ENCODE measurements at regions not wholly inside any gene's neighbourhood (a gene's known extent, or its start where the extent isn't known, plus 50 kb on each side); places are given as distances from the start of the nearest gene placed in this dataset.
"Not testable (repeated sequence)": the region's sequence is repeated elsewhere in the genome, so short reads cannot be mapped to it uniquely, and the experiment has no call there.

DNA sequence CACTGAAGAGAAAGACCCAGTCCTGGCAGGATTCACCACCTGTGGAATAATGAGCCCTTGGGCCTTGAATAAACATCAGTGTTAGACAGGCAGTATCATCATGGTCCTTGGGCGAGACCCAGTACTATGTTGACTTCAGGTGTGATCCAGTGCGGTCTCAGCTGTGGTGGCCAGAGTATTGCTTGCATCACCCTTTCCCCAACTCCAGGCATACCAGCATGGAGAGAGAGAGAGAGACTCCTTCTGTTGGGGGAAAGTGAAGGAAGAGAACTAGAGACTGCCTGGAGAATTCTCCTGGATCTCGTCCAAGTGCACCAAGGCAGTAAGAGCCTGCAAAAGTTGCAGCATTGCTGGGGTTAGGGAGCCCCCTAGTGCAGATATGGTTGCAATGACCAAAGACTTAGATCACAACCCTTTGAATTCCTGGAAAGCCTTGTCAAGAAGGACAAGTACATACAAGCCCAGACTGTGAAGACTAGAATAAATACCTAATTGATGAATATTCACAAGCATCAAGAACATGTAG is 61.1 kb upstream of the VAMP7 start:
- DNase-seq, result peak; percentile 35

DNA sequence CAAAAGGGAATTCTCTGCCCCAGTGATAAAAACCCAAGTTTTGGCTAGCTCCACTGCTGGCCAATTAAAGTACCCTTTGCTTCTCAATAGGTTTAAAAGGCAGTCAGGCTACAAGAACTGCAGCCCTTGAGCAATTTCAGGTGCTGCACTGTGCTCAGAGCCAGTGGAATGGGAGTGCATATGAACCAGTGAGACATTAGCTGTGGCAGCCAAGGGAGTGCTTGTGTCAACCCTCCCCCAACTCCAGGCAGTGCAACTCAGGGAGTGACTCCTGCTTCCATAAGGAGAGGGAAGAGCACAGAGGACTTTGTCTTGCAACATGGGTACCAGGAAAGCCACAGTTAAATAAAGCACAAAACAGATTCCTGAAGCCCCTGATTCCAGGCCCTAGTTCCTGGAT is 61.6 kb upstream of the VAMP7 start:
- no peak for DNase-seq

DNA sequence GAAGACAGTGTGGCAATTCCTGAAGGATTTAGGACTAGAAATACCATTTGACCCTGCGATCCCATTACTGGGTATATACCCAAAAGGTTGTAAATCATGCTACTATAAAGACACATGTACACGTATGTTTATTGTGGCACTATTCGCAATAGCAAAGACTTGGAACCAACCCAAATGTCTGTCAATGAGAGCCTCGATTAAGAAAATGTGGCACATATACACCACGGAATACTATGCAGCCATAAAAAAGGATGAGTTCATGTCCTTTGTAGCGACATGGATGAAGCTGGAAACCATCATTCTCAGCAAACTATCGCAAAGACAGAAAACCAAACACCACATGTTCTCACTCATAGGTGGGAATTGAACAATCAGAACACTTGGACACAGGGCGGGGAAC is 66.8 kb upstream of the VAMP7 start:
- DNase-seq, result not testable (repeated sequence)

DNA sequence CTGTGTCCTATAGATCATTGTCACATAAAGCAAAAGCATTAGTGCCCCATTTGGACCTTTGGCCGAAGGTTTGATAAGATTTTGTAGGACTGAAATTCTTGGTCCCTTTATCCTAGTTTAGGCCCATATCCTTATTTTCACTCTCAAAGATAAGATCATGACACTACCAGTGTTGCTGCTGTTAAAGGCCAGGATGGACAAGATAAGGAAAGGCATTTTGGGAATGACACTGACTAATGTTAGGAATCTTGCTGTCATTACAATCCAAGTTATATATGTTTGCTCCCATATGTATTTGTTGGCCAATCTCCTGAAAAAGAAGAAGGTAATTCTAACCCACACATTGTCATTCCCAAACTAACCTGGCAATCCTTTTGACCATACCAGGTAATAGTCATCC is 101.3 kb upstream of the VAMP7 start:
- no peak for DNase-seq

DNA sequence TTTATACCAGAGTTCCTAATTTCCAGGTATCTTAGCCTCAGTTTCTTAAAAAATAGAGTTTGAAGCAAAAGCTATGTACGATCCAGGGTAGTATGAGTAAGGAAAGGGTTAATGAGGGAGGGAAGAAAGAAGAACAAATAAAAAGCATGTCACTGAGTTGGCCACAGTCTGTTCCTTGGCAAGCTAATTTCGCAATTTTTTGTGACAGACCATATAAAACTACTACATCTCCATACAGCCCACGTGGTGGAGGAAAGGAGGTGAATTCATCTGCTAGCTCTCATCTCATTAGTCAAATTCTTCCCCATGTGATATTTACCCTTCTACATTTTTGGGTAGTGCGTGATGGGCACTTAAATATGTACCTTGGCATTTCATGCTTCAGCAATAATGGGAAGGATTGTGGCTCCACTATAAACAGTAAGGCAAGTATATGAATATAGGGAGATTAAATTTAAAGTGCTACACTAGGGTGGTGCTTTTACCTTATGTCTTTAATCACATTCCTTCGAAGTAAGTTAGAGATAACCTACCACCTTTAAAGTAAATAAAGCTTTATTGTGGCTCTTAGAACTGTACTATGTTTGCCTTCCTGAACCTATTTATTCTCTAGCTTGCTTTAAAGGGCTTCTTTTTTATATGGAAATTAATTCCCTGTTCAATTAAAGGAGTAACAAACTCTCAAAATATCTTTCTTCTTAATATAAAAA is 102.1 kb upstream of the VAMP7 start:
- DNase-seq, result no peak

DNA sequence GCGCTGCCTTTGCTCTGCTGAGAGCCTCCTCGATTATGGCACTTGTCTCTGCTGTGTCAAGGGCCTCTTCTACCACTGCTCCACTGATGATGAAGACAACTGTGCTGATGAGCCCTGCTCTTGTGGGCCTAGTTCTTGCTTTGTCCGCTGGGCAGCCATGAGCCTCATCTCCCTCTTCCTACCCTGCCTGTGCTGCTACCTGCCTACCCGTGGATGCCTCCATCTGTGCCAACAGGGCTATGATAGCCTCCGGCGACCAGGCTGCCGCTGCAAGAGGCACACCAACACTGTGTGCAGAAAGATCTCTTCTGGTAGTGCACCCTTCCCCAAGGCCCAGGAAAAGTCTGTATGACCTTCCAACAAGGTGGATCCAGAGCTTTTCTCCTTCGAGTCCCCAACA is 106.8 kb upstream of the VAMP7 start:
- no peak for DNase-seq

DNA sequence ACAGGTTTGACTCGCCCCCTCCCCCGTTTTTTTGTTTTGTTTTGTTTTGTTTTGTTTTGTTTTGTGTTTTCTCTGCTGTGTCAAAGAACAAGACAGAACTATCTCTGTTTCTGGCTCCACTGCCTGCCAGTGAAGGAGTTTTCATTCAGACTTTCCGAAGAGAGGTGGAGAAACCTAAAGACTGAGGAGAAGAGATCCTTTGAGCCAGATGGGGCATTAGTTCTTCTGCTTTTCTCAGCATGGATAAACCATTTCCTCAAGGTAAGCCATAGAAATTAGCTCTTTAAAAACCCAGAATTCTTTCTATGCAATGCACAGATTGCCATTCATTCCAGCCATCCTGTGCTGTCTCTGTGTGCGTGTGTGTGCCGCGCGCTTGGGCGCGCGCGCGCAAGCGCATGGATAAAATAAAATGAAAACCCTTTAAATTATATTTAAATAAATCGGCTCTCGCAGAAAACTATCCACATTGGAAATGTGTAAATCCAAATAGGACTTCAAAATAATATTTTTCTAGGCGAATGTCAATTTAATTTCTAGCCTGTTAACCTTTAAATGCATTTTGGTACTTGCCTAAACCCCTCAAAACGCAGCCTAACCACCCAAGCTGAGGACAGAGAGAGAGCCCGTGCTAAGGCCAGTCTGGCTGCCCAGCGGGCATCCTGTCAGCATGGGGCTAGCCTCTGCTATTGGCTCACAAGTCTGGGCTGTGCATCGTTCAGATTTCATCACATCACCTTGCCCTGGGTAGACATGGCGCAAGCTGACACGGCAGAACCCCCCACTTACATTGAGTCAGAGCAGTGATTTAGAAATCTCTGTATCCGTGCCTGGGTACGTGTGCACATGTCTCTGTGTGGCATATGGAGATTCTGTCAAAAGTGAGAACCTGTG is 113.0 kb upstream of the VAMP7 start:
- no peak for DNase-seq

DNA sequence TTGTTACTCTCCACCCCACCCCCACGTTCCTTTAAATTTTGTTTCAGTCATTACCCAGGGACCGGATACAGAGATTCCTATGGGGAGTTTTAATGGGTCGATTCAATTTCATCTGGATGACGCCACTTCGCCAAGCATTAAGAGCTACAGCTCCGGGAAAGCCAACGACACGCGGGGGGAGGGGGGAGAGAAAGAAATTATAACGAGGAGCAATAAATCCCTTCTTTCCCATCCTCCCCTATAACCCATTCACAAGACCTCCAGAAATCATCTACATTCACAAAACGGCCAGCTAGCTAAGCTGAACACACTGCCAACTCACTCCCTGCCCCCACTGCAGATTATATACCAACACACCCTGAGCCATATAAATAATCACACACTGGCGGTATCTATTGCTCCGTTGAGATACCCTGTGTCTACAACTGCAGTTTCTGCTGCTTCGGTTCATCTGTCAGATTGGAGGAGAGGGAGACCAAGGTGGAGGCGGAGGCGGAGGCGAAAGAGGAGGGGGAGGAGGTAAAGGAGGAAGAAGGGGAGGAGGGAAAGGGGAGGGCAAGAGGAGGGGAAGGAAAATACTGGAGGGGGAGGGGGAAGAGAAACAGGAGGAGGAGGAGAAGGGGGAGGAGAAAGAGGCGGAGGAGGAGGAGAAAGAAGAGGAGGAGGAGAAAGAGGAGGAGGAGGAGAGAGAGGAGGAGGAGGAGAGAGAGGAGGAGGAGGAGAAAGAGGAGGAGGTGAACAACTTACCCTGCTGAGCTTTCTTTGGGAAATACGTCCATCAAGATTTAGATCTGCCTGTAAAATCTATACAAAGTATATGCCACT is 113.9 kb upstream of the VAMP7 start:
- peak; percentile 9 for DNase-seq

DNA sequence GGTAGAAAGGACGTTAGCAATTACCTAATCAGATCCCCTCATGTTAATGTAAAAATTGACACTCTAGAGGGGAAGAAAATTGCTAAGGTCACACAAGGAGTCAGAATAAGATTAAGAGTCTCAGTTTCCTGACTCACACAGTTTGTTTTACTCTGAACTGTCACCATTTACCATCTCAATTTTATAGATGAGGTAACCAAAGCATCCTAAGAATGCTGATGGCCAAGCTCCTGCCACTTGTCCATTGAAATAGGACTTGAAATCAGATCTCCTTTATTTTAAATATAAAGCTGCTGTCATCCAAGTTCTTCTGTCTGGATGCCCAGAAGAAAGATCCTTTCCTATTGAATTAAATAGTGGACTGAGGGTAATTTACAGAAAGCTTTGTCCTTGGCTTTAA is 114.8 kb upstream of the VAMP7 start:
- DNase-seq, result no peak

DNA sequence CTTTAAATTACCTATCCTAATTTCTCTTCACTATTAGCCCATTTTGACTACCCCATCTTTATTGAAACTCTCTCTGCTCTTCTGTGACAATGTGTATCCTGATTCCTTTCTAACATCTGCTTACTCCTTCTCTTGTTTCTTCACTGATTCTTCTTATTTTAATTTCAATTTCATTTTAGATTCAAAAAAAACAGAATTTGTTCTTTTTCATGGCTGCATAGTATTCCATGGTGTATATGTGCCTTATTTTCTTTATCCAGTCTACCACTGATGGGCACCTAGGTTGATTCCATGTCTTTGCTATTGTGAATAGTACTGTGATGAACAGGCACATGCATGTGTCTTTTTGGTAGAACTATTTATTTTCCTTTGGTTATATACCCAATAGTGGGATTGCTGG is 120.0 kb upstream of the VAMP7 start:
- DNase-seq, result no peak

DNA sequence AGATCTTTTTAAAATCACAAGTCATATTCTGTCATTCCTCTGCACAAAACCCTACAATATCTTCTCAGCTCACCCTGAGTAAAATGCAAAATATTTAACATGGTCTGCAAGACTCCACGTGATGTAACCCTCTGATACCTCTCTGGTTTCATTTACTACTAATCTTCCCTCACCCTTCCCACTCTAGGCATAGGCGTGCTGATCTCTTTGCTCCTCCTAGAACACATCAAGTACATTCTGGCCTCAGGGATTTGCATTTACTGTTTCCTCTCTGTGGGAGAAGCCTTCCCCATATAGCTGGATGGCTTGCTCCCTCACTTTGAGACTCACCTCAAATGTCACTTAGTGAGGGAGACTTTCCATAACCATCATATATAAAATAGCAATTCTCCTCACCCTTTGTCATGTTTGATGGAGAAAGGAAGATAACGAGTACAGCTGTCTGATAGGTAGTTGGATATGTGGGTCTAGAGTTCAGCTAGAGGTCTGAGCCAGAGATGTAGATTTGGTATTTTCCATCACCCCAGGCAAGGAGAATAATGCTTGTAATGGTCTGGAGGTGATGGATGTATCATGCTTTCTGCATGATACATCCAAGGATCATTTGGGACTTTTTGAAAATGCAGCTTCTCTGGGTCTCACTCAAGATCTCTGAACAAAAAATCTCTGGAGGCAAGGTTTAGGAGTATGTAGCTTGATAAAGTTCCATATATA is 123.9 kb upstream of the VAMP7 start:
- no peak for DNase-seq

DNA sequence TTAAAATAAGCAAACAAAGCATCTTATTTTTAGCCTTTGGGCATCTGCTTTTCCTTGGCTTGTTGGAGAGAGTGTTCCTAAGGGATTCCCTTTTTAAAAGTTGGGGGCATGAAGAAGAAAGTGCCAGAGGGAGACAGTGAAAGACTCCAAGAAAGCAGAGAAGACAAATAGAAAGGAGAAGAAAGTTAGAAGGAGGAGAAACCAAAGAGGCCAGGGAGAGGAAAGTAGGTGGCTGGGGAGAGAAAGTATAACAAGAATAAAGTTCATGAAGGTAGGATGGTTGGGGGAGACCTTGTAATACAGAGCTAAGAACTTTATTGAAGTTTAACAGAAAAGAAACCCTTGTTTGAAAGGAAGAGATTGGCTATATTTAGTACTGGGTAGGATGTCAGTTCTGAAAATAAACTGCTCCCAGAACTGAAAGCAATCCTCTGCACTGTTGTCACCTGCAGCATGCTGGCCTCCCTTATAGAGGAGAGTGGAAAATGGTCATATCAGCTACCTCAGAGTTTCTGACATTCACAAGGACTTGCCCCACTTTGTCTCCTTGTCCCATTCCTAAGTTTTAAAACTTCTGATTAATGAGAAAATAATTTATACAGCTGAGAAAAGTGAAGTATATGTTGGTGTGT is 125.3 kb upstream of the VAMP7 start:
- DNase-seq, result no peak

DNA sequence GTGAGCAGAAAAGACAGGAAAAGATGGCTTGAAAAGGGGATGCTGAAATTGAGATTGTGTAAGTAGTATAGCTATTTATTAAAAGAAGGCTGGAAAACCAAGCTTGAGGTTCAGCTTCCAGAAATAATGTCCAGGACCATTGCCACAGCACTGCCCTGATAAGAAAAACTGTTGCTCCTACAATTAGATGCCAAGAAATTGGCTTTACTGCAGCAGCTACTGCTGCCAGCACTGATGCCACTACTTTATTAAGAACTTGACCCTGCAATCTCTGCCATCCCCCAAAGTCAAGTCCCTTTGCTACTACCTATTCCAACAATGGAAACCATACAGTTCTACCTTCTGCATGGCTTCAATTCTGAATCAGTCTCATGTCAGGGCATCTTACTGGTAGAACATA is 130.0 kb upstream of the VAMP7 start:
- no peak for DNase-seq

DNA sequence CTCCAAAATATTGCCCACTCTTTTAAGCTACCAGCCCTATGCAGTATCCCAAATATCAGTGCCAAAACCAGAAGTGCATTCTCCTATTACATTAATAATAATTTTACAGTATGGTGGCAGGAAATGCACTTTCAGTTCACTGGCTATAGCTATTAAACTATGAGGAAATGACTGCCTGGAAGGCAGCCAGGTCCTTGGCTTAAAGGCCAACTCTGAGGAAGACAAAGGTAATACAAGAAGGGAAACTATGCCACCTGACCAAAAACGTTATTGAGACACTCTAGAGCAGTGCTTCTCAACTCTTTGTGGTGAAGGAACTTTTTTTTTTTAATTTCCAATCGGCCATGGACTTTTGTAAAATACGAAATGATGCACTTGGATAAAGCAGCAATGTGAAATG is 133.6 kb upstream of the VAMP7 start:
- no peak for DNase-seq

DNA sequence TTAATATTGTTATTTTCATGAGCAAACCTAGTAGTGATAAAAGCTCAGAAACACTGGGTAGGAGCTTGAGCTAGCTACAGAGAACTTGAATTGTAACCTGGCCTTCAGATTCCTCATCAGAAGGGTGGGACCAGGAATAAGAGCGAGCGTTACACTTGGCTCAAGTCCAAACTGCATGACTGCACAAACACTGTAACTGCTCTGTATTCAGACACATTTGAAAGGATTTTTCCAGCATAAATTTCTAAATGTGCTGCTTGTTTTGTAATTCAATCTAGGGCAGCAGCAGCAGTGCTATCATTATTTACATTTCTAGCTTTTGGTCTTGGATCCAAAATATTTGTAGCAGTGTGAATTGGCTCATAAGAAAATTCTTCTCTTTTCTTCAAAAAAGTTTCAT is 133.0 kb upstream of the TMLHE start:
- DNase-seq, result no peak

DNA sequence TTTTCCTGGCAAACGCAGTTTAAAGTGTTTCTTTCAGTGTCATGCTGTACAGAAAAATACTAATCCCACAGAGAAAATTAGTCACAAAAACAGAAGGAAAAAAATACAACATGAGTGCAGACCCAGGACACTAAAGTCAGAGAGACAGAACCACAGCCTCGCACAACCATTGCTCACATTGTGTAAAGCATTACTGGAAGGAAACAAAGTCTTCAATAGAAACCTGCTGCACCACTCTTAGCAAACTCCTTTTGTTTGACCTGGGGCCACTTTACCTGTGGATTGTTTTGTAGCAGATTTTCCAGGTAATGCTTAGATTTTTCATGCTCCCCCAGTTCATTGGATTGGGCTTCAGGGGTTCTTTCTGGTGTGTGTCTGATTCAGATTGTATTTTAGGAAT is 131.8 kb upstream of the TMLHE start:
- no peak for DNase-seq

DNA sequence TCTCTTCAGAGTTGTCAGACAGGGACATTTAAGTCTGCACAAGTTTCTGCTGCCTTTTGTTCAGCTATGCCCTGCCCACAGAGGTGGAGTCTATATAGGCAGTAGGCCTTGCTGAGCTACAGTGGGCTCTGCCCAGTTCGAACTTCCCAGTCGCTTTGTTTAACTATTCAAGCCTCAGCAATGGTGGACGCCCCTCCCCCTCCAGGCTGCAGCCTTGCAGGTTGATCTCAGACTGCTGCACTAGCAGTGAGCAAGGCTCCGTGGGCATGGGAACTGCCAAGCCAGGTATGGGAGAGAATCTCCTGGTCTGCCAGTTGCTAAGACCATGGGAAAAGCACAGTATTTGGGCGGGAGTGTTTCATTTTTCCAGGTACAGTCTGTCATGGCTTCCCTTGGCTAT is 115.6 kb upstream of the TMLHE start:
- not testable (repeated sequence) for DNase-seq

DNA sequence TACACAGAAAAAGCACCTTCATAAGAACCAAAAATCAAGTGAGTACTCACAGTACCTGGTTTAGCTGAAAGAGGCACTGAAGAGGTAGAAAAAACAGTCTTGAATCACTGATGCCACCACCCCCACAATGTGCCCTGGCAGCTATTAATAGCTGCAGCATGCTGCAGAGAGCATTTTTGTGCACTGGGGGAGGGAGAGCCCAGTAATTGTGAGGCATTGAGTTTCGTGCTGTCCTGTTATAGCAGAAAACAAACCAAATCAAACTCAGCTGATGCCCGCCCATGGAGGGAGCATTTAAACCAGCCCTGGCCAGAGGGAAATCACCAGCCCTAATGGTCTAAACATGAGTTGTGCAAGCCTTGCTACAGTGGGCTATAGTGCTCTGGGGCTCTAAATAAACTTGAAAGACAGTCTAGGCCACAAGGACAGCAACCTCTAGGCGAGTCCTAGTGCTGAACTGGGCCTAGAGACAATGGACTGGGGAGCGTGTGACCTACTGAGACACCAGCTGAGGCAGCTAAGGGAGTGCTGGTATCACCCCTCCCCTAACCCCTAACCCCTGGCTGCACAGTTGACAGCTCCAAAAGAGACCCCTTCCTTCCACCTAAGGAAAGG is 106.3 kb upstream of the TMLHE start:
- no peak for DNase-seq

DNA sequence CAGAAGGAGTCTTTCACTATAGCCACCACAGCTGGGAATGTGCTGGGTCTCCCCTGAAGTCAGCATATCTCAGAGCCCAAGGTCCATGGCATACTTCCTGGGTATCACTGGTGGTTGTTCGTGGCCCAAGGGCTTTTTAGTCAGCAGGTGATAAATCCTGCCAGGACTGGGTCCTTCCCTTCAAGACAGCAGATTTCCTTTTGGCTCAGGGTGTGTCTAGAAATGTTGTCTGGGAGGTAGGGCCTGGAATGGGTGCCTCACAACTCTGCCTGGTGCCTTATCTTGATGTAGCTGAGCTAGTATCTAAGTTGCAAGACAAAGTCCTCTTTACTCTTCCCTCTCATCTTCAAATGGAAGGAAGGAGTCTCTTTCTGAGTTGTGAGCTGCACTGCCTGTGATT is 102.4 kb upstream of the TMLHE start:
- no peak for DNase-seq

DNA sequence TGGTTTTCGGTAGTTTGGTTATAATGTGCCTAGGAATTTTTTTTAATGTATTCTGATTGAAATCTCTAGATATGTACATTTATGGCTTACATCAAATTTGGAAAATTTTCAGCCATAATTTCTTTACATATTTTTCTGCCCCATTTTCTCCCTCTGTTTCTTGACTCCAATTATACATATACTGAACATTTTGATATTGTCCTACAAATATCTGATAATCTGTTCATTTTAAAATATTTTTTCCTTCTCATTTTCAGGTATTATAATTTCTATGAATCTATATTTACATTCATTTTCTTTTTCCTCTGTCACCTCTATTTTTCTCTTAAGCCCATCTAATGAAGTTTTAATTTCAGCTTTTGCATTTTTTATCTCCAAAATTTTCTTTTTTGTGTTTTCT is 82.7 kb upstream of the TMLHE start:
- no peak for DNase-seq

DNA sequence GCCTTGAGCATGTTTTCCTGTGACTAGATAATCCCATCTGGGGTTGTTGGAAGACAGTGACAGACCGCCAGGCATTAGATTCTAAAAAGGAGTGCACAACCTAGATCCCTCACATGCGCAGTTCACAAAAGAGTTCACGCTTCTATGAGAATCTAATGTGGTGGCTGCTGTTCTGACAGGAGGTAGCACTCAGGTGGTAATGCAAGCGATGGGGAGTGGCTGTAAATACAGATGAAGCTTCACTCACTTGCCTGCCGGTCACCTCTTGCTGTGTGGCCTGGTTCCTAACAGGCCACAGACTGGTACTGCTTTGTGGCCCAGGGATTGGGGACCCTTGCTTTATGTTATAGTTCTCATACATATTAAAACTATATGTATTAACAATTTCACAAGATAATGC is 81.9 kb upstream of the TMLHE start:
- DNase-seq, result no peak

DNA sequence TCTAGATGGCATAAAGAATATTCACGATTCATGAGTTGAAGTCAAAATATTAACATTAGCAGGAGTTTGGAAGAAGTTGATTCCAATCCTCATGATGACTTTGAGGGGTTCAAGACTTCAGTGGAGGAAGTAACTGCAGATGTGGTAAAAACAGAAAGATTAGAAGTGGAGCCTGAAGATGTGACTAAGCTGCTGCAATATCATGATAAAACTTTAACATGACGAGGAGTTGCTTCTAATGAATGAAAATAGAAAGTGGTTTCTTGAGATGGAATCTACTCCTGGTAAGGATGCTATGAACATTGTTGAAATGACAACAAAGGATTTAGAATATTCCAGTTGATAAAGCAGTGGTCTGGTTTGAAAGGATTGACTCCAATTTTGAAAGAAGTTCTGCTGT is 70.1 kb upstream of the TMLHE start:
- no peak for DNase-seq
